IPS-18a (cell line): ENCODE measurements at regions not wholly inside any gene's neighbourhood (a gene's known extent, or its start where the extent isn't known, plus 50 kb on each side); places are given as distances from the start of the nearest gene placed in this dataset.
"Not testable (repeated sequence)": the region's sequence is repeated elsewhere in the genome, so short reads cannot be mapped to it uniquely, and the experiment has no call there.

Source experiments
- H3K27ac ChIP-seq: one replicate; pipeline ENCODE4 v1.5.1; 2013; ENCODE audit warnings: low read length
- H3K27me3 ChIP-seq: one replicate; pipeline ENCODE4 v1.6.1; 2013; ENCODE audit warnings: mild to moderate bottlenecking, low read length; ENCODE audit not compliant: control insufficient read depth, insufficient read depth
- H3K36me3 ChIP-seq: one replicate; pipeline ENCODE4 v1.6.1; 2013; ENCODE audit warnings: low read depth, low read length; ENCODE audit not compliant: control insufficient read depth
- H3K4me1 ChIP-seq: one replicate; pipeline ENCODE4 v1.6.1; 2013; ENCODE audit warnings: low read depth, low read length; ENCODE audit not compliant: control insufficient read depth
- H3K4me3 ChIP-seq: one replicate; pipeline ENCODE4 v1.5.1; 2013; ENCODE audit warnings: low read length
- H3K9ac ChIP-seq: one replicate; pipeline ENCODE4 v1.6.1; 2013; ENCODE audit warnings: mild to moderate bottlenecking, low read length, moderate library complexity
- H3K9me3 ChIP-seq: one replicate; pipeline ENCODE4 v1.6.1; 2013; ENCODE audit warnings: low read depth, low read length; ENCODE audit not compliant: control insufficient read depth

- peaks cover 5% of the 10 kb centered on the region for H3K4me1 ChIP-seq
- H3K9ac ChIP-seq = no peak overlapping the region
- no peak overlapping the region for H3K27ac ChIP-seq
- no peak overlapping the region for H3K4me3 ChIP-seq
- H3K9me3 ChIP-seq = no peaks in the 10 kb centered on the region
- H3K36me3 ChIP-seq = no peaks in the 10 kb centered on the region
- no peaks in the 10 kb centered on the region for H3K27me3 ChIP-seq
Measured at GRCh38 chr12:92402415-92402814, 256.8 kb upstream of the BTG1 start.

- Histone ChIP-seq H3K36me3 (no peaks in the 10 kb centered on the region), H3K9ac (no peak overlapping the region), H3K4me1 (peaks cover 5% of the 10 kb centered on the region), H3K27me3 (no peaks in the 10 kb centered on the region), H3K9me3 (no peaks in the 10 kb centered on the region), H3K27ac (no peak overlapping the region), H3K4me3 (no peak overlapping the region)
Measured at GRCh38 chr12:92400006-92400405, 254.4 kb upstream of the BTG1 start.

DNA sequence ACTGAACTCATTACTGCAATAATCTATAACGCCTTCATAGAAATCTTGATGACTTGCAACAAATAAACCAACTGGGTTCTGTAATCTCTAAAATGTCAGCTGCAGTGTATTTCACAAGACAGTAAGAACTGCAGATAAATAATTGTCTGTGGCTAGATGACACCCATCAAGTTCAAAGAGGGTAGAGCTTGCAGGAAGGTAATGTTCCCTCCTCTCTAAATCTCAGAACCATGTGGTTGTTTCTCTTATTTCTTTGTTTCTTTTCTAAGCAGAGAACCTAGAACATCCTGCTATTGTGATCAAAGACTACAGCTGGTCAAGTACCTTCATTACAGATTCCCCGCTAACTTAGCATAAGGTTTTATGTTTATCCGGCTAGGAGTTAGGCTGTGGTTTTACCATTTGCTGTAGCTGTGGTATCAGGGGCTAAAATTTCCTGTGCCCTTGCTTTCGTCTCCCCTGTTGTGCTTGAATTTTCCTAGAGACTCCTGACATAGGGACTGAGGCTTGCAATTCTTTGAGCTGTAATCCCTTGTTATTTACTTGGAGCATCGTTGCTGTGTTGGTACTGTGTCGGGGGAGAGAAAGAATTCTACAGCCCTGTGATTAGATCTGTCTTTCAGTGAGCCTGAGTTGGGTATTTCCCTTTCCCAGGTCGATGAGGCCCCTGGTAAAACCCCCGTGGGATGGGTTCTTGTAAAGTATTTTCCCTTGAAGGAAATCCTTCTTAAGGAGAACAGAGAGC, 253.1 kb upstream of the BTG1 start:
- Histone ChIP-seq H3K36me3 (no peaks in the 10 kb centered on the region), H3K4me3 (no peak overlapping the region), H3K27ac (no peak overlapping the region), H3K9ac (no peak overlapping the region), H3K4me1 (peaks cover 5% of the 10 kb centered on the region), H3K9me3 (no peaks in the 10 kb centered on the region), H3K27me3 (no peaks in the 10 kb centered on the region)

DNA sequence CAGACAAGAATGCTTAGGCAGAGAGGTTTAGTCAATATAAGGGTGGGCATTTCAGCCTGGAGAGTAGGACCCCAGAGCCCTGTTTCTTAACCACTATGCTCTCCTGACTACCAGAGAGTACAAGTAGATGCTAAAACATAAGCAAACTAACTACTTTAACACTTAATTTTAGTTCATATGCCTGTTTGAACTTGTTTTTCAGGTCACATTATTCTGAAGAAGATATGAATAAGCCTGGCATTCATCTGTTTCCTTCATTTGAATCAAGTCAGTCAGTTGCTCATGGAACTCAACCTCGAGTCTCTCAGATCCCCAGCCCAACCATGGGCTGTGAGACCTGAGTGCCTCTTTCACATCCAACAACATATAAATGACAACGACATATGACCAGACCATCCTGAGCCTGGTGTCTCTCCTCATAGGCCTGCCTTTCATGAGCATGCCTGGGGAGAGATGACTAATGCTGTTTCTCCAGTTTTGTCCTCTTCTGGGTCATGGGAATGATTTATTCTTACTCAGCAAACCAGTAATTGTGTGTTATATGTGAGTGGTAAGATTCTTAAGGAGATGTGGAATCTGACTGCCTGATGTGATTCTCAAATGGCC, 251.1 kb upstream of the BTG1 start:
- Histone ChIP-seq H3K9ac (no peak overlapping the region), H3K4me1 (peaks cover 5% of the 10 kb centered on the region), H3K9me3 (peaks cover 2% of the 10 kb centered on the region), H3K27ac (no peak overlapping the region), H3K4me3 (no peak overlapping the region), H3K36me3 (no peaks in the 10 kb centered on the region), H3K27me3 (no peaks in the 10 kb centered on the region)

GRCh38 chr12:92395322-92395721, 249.7 kb upstream of the BTG1 start:
- Histone ChIP-seq H3K4me1 (peaks cover 5% of the 10 kb centered on the region), H3K27me3 (no peaks in the 10 kb centered on the region), H3K4me3 (no peak overlapping the region), H3K36me3 (no peaks in the 10 kb centered on the region), H3K9ac (no peak overlapping the region), H3K9me3 (peaks cover 2% of the 10 kb centered on the region), H3K27ac (no peak overlapping the region)

DNA sequence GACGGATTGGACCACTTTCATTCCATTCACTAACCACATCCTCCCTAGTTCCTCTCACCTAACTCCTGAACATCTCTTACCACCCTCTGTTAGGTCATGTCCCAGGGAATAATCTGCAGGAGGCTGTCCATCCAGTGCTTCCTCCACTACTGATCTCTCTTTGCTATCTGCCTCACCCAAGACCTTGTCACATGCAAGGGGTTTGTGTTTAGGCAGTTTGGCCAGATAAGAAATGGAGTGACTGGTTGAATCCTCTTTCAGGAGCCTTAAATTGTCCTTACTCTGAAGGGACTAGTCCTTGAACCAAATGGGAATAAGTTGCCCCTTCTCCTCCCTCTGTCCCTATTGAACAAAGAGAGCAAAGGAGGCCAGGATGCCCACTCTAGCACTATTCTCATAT, 249.2 kb upstream of the BTG1 start:
- H3K4me1 ChIP-seq = peaks cover 5% of the 10 kb centered on the region
- H3K9ac ChIP-seq = no peak overlapping the region
- no peaks in the 10 kb centered on the region for H3K36me3 ChIP-seq
- H3K27ac ChIP-seq = no peak overlapping the region
- H3K27me3 ChIP-seq = no peaks in the 10 kb centered on the region
- H3K4me3 ChIP-seq = no peak overlapping the region
- H3K9me3 ChIP-seq = peaks cover 2% of the 10 kb centered on the region

GRCh38 chr12:92393504-92393903, 247.9 kb upstream of the BTG1 start:
- no peaks in the 10 kb centered on the region for H3K4me1 ChIP-seq
- H3K36me3 ChIP-seq = no peaks in the 10 kb centered on the region
- H3K4me3 ChIP-seq = no peak overlapping the region
- peaks cover 2% of the 10 kb centered on the region for H3K9me3 ChIP-seq
- H3K9ac ChIP-seq = no peak overlapping the region
- no peak overlapping the region for H3K27ac ChIP-seq
- H3K27me3 ChIP-seq = no peaks in the 10 kb centered on the region

DNA sequence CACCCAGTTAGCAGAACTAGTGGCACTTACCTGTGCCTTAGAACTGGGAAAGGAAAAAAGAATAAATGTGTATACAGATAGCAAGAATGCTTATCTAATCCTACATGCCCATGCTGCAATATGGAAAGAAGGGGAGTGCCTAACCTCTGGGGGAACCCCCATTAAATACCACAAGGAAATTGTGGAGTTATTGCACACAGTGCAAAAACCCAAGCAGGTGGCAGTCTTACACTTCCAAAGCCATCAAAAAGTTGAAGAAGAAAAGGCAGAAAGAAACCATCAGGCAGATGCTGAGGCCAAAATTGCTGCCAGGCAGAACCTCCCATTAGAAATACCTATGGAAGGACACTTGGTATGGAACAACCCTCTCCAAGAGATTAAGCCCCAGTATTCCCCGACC, 246.1 kb upstream of the BTG1 start:
- H3K27ac ChIP-seq, H3K36me3 ChIP-seq, H3K9me3 ChIP-seq, H3K27me3 ChIP-seq, H3K4me1 ChIP-seq, H3K9ac ChIP-seq, H3K4me3 ChIP-seq: not testable (repeated sequence)

DNA sequence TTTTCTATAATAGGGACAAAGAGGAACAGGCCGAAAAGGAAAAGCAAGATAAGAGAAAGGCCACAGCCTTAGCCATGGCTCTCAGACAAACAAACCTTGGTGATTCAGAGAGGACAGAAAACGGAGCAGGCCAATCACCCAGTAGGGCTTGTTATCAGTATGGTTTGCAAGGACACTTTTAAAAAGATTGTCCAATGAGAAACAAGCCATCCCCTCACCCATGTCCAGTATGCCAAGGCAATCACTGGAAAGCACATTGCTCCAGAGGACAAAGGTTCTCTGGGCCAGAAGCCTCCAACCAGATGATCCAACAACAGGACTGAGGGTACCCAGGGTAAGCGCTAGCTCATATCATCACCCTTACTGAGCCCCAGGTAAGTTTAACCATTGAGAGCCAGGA, 243.8 kb upstream of the BTG1 start:
- H3K27me3 ChIP-seq = no peaks in the 10 kb centered on the region
- H3K27ac ChIP-seq = no peak overlapping the region
- H3K36me3 ChIP-seq = no peaks in the 10 kb centered on the region
- H3K9ac ChIP-seq = no peak overlapping the region
- H3K9me3 ChIP-seq = peaks cover 2% of the 10 kb centered on the region
- no peak overlapping the region for H3K4me3 ChIP-seq
- H3K4me1 ChIP-seq = no peaks in the 10 kb centered on the region

GRCh38 chr12:92385296-92385695, 239.7 kb upstream of the BTG1 start:
- Histone ChIP-seq H3K27me3 (no peaks in the 10 kb centered on the region), H3K9me3 (no peaks in the 10 kb centered on the region), H3K4me3 (no peak overlapping the region), H3K9ac (no peak overlapping the region), H3K36me3 (no peaks in the 10 kb centered on the region), H3K4me1 (no peaks in the 10 kb centered on the region), H3K27ac (no peak overlapping the region)

GRCh38 chr12:92384571-92384970, 238.9 kb upstream of the BTG1 start:
- Histone ChIP-seq H3K9ac (no peak overlapping the region), H3K9me3 (no peaks in the 10 kb centered on the region), H3K27ac (no peak overlapping the region), H3K36me3 (no peaks in the 10 kb centered on the region), H3K4me3 (no peak overlapping the region), H3K27me3 (no peaks in the 10 kb centered on the region), H3K4me1 (no peaks in the 10 kb centered on the region)

GRCh38 chr12:92382383-92382878, 236.8 kb upstream of the BTG1 start:
- Histone ChIP-seq H3K4me3 (no peak overlapping the region), H3K9ac (no peak overlapping the region), H3K36me3 (no peaks in the 10 kb centered on the region), H3K27me3 (no peaks in the 10 kb centered on the region), H3K9me3 (no peaks in the 10 kb centered on the region), H3K27ac (no peak overlapping the region), H3K4me1 (no peaks in the 10 kb centered on the region)
